H9 (cell line): ENCODE measurements at regions not wholly inside any gene's neighbourhood (a gene's known extent, or its start where the extent isn't known, plus 50 kb on each side); places are given as distances from the start of the nearest gene placed in this dataset.

Experiments used
- DNase-seq: peaks from one replicate; pipeline ENCODE4 v3.0.0-alpha.2; 2017
- H2AFZ ChIP-seq: one replicate; pipeline ENCODE4 v1.6.1; 2013; ENCODE audit warnings: mild to moderate bottlenecking, low read length, control low read depth, moderate library complexity
- H2AK5ac ChIP-seq: 2 replicates; pipeline ENCODE4 v1.6.1; 2013; ENCODE audit warnings: low read length, control low read depth, mixed read lengths; ENCODE audit not compliant: insufficient read length
- H2BK120ac ChIP-seq: one replicate; pipeline ENCODE4 v1.6.1; 2013; ENCODE audit warnings: low read depth, mild to moderate bottlenecking, low read length, control low read depth, inconsistent platforms; ENCODE audit not compliant: poor library complexity, severe bottlenecking
- H2BK12ac ChIP-seq: 2 replicates; pipeline ENCODE4 v1.6.1; 2013; ENCODE audit warnings: low read length, control low read depth, mixed read lengths, low read depth; ENCODE audit not compliant: insufficient read length
- H2BK15ac ChIP-seq: 2 replicates; pipeline ENCODE4 v1.6.1; 2013; ENCODE audit warnings: low read depth, low read length, control low read depth
- H2BK20ac ChIP-seq: one replicate; pipeline ENCODE4 v1.6.1; 2013; ENCODE audit warnings: low read depth, mild to moderate bottlenecking, low read length, control low read depth, inconsistent platforms; ENCODE audit not compliant: poor library complexity, severe bottlenecking
- H2BK5ac ChIP-seq: 2 replicates; pipeline ENCODE4 v1.6.1; 2013; ENCODE audit warnings: low read length, control low read depth, mixed read lengths; ENCODE audit not compliant: insufficient read length
- H3K14ac ChIP-seq: 2 replicates; pipeline ENCODE4 v1.6.1; 2013; ENCODE audit warnings: low read length, control low read depth; ENCODE audit not compliant: insufficient read depth
- H3K18ac ChIP-seq: 2 replicates; pipeline ENCODE4 v1.6.1; 2013; ENCODE audit warnings: low read depth, mild to moderate bottlenecking, mixed read lengths, low read length, control low read depth; ENCODE audit not compliant: insufficient read length
- H3K23ac ChIP-seq: 2 replicates; pipeline ENCODE4 v1.6.1; 2013; ENCODE audit warnings: low read length, control low read depth, mixed read lengths, low read depth; ENCODE audit not compliant: insufficient read length
- H3K23me2 ChIP-seq: 2 replicates; pipeline ENCODE4 v1.6.1; 2013; ENCODE audit warnings: low read depth, mild to moderate bottlenecking, mixed read lengths, low read length, control low read depth; ENCODE audit not compliant: insufficient read length, poor library complexity, severe bottlenecking
- H3K27ac ChIP-seq: 2 replicates; pipeline ENCODE4 v1.5.1; 2013; ENCODE audit warnings: low read length, control low read depth, mixed read lengths, low read depth; ENCODE audit not compliant: insufficient read length
- H3K27me3 ChIP-seq: 2 replicates; pipeline ENCODE4 v1.6.1; 2013; ENCODE audit warnings: low read length, control low read depth, inconsistent platforms; ENCODE audit not compliant: insufficient read depth
- H3K4ac ChIP-seq: 2 replicates; pipeline ENCODE4 v1.6.1; 2013; ENCODE audit warnings: low read depth, mild to moderate bottlenecking, control low read depth, inconsistent platforms, low read length, moderate library complexity
- H3K4me1 ChIP-seq: 2 replicates; pipeline ENCODE4 v1.6.1; 2013; ENCODE audit warnings: low read length, control low read depth, inconsistent platforms; ENCODE audit not compliant: insufficient read depth
- H3K4me2 ChIP-seq: 2 replicates; pipeline ENCODE4 v1.6.1; 2013; ENCODE audit warnings: low read length, control low read depth, mixed read lengths; ENCODE audit not compliant: insufficient read length, insufficient read depth
- H3K56ac ChIP-seq: 2 replicates; pipeline ENCODE4 v1.6.1; 2013; ENCODE audit warnings: low read depth, mild to moderate bottlenecking, mixed read lengths, low read length, control low read depth; ENCODE audit not compliant: insufficient read length
- H3K79me1 ChIP-seq: 2 replicates; pipeline ENCODE4 v1.6.1; 2013; ENCODE audit warnings: low read depth, mild to moderate bottlenecking, moderate library complexity, low read length, control low read depth, inconsistent platforms; ENCODE audit not compliant: insufficient read depth, poor library complexity, severe bottlenecking
- H3K79me2 ChIP-seq: 2 replicates; pipeline ENCODE4 v1.6.1; 2013; ENCODE audit warnings: low read length, control low read depth, inconsistent platforms; ENCODE audit not compliant: insufficient read depth
- H3K9ac ChIP-seq: 2 replicates; pipeline ENCODE4 v1.6.1; 2013; ENCODE audit warnings: low read length, control low read depth, mixed read lengths; ENCODE audit not compliant: insufficient read length; ENCODE audit errors: extremely low read depth
- H3K9me3 ChIP-seq: one replicate; pipeline ENCODE4 v1.6.1; 2013; ENCODE audit warnings: low read depth, low read length, inconsistent platforms; ENCODE audit not compliant: control insufficient read depth
- H3T11ph ChIP-seq: one replicate; pipeline ENCODE4 v1.6.1; 2013; ENCODE audit warnings: mild to moderate bottlenecking, low read length, control low read depth, inconsistent platforms
- H4K20me1 ChIP-seq: one replicate; pipeline ENCODE4 v1.6.1; 2013; ENCODE audit not compliant: control insufficient read depth, insufficient read length, insufficient read depth
- H4K5ac ChIP-seq: 2 replicates; pipeline ENCODE4 v1.6.1; 2013; ENCODE audit warnings: low read depth, mild to moderate bottlenecking, mixed read lengths, low read length, control low read depth; ENCODE audit not compliant: insufficient read length
- H4K8ac ChIP-seq: replicated peaks from 2 replicates; pipeline ENCODE4 v1.6.1; 2013; ENCODE audit warnings: low read length, control low read depth, mixed read lengths, low read depth; ENCODE audit not compliant: insufficient read length
- H4K91ac ChIP-seq: 2 replicates; pipeline ENCODE4 v1.6.1; 2013; ENCODE audit warnings: low read depth, mild to moderate bottlenecking, moderate library complexity, mixed read lengths, low read length, control low read depth; ENCODE audit not compliant: insufficient read length
- H3K27ac Mint-ChIP-seq, 3 experiments: 2 replicates in 2 of 3; 3 replicates in 1 of 3; pipeline ENCODE4 v1.8.0; 2020 to 2021; ENCODE audit warnings: mixed read lengths in 3 of 3, mild to moderate bottlenecking in 1 of 3, moderate library complexity in 1 of 3
- H3K27me3 Mint-ChIP-seq: 2 replicates; pipeline ENCODE4 v1.8.0; 2021; ENCODE audit warnings: low read depth, mild to moderate bottlenecking, moderate library complexity, mixed read lengths
- H3K36me3 Mint-ChIP-seq, 3 experiments: 2 replicates in 2 of 3; 3 replicates in 1 of 3; pipeline ENCODE4 v1.8.0; 2020 to 2021; ENCODE audit warnings: low read depth in 3 of 3, mixed read lengths in 3 of 3; ENCODE audit not compliant: insufficient read depth in 1 of 3
- H3K4me1 Mint-ChIP-seq, 2 experiments: 2 replicates each; pipeline ENCODE4 v1.8.0; 2020; ENCODE audit warnings: mixed read lengths in 2 of 2
- H3K4me3 Mint-ChIP-seq, 2 experiments: 2 replicates in 1 of 2; 3 replicates in 1 of 2; pipeline ENCODE4 v1.8.0; 2020 to 2021; ENCODE audit warnings: mild to moderate bottlenecking in 2 of 2, mixed read lengths in 2 of 2, moderate library complexity in 1 of 2
- H3K9me3 Mint-ChIP-seq, 2 experiments: 2 replicates in 1 of 2; 3 replicates in 1 of 2; pipeline ENCODE4 v1.8.0; 2020; ENCODE audit warnings: mild to moderate bottlenecking in 2 of 2, mixed read lengths in 2 of 2, moderate library complexity in 1 of 2
- TF ChIP-seq, protein P1 (sequence below): fragments of 200-600 bp; sonication (generic); conservative IDR thresholded peaks from 3 replicates; pipeline ENCODE4 v1.8.0; 2021; ENCODE audit warnings: antibody characterized with exemption, mild to moderate bottlenecking

- no peaks in the 10 kb centered on the region for H4K20me1 ChIP-seq
- H3K4me2 ChIP-seq: no peak overlapping the region
- no peak overlapping the region for H4K8ac ChIP-seq
- no peak overlapping the region for H3K23ac ChIP-seq
- H3T11ph ChIP-seq: no peak overlapping the region
- H3K14ac ChIP-seq: no peak overlapping the region
- H3K56ac ChIP-seq: no peak overlapping the region
- no peak overlapping the region for H2BK12ac ChIP-seq
- H3K36me3 Mint-ChIP-seq: peaks cover 0 to 6% (median 0%) of the 10 kb centered on the region in 3 experiments; a peak in 2 of 7 replicates
- H3K9ac ChIP-seq: no peak overlapping the region
- H3K27ac ChIP-seq: no peak overlapping the region
- no peak overlapping the region for H4K91ac ChIP-seq
- no peaks in the 10 kb centered on the region for H3K9me3 ChIP-seq
- H3K9me3 Mint-ChIP-seq: peaks cover 5 to 9% of the 10 kb centered on the region in 2 experiments; a peak in 3 of 5 replicates
- H2AFZ ChIP-seq: no peak overlapping the region
- H3K27ac Mint-ChIP-seq: no peak overlapping the region
- no peak overlapping the region for H3K4ac ChIP-seq
- H2AK5ac ChIP-seq: no peak overlapping the region
- H2BK15ac ChIP-seq: no peak overlapping the region
- no peak overlapping the region for H2BK20ac ChIP-seq
- TF ChIP-seq, protein P1, sequence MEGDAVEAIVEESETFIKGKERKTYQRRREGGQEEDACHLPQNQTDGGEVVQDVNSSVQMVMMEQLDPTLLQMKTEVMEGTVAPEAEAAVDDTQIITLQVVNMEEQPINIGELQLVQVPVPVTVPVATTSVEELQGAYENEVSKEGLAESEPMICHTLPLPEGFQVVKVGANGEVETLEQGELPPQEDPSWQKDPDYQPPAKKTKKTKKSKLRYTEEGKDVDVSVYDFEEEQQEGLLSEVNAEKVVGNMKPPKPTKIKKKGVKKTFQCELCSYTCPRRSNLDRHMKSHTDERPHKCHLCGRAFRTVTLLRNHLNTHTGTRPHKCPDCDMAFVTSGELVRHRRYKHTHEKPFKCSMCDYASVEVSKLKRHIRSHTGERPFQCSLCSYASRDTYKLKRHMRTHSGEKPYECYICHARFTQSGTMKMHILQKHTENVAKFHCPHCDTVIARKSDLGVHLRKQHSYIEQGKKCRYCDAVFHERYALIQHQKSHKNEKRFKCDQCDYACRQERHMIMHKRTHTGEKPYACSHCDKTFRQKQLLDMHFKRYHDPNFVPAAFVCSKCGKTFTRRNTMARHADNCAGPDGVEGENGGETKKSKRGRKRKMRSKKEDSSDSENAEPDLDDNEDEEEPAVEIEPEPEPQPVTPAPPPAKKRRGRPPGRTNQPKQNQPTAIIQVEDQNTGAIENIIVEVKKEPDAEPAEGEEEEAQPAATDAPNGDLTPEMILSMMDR: no peak
- H3K4me3 Mint-ChIP-seq: no peak overlapping the region
- H3K27me3 Mint-ChIP-seq: no peaks in the 10 kb centered on the region
- H3K4me1 Mint-ChIP-seq: peaks cover 9 to 22% of the 10 kb centered on the region in 2 experiments
- H4K5ac ChIP-seq: no peak overlapping the region
- no peaks in the 10 kb centered on the region for H3K27me3 ChIP-seq
- H3K79me1 ChIP-seq: no peaks in the 10 kb centered on the region
- no peaks in the 10 kb centered on the region for H3K79me2 ChIP-seq
- H2BK5ac ChIP-seq: no peak overlapping the region
- no peaks in the 10 kb centered on the region for H3K23me2 ChIP-seq
- DNase-seq: no peak
- H2BK120ac ChIP-seq: no peak overlapping the region
- H3K18ac ChIP-seq: no peak overlapping the region
- no peaks in the 10 kb centered on the region for H3K4me1 ChIP-seq
Measured at GRCh38 chr1:208951908-208952307, 631.6 kb upstream of the CAMK1G start.
